ENCODE measurements at regions not wholly inside any gene's neighbourhood (a gene's known extent, or its start where the extent isn't known, plus 50 kb on each side); places are given as distances from the start of the nearest gene placed in this dataset.
"Not testable (repeated sequence)": the region's sequence is repeated elsewhere in the genome, so short reads cannot be mapped to it uniquely, and the experiment has no call there.

- DNase-seq, result no peak
These were observed 320.2 kb upstream of the IL12A start for GRCh38 chr3:159668461-159668860.

DNA sequence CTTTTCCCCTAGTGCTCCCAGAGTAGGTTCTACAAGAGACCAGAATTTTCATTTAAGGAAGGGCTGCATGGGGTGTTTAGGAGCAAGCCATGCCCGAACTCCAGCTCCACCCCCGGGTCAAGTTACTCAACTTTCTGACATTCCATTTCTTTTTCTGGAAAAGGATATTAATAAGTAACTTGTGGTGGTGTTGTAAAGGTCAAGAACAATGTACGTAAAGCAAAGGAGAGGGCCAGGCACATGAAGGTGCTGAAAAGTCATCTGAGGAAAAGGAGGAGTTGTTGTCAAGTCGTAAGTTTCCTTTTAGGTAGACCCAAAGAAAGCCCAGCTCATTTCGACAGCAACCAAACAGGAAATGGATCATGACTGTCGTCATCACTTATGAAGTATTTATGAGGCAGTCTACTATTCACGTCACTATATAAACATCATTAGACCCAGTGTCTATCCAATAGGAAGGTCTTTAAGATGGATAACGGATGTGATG is 319.6 kb upstream of the IL12A start:
- no peak for DNase-seq

DNA sequence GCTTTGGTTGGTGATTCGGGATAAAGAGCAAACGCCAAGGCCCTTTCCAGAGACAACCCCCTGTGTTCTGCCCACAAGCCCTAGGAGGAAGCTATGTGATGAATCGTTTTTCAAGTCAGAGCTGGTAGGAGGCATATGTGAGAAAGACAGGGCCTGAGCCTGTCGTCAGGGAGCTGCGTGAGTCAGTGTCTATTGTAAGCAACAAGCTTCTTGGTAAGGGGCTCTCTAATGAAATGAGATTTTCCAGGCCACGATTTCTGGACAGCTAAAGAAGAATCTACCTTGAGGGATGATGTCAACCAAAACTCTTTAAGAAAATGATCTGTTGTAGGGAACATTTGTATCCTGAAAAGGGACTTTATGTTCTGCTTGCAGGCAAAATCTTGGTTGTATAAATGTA is 318.9 kb upstream of the IL12A start:
- DNase-seq, result no peak

DNA sequence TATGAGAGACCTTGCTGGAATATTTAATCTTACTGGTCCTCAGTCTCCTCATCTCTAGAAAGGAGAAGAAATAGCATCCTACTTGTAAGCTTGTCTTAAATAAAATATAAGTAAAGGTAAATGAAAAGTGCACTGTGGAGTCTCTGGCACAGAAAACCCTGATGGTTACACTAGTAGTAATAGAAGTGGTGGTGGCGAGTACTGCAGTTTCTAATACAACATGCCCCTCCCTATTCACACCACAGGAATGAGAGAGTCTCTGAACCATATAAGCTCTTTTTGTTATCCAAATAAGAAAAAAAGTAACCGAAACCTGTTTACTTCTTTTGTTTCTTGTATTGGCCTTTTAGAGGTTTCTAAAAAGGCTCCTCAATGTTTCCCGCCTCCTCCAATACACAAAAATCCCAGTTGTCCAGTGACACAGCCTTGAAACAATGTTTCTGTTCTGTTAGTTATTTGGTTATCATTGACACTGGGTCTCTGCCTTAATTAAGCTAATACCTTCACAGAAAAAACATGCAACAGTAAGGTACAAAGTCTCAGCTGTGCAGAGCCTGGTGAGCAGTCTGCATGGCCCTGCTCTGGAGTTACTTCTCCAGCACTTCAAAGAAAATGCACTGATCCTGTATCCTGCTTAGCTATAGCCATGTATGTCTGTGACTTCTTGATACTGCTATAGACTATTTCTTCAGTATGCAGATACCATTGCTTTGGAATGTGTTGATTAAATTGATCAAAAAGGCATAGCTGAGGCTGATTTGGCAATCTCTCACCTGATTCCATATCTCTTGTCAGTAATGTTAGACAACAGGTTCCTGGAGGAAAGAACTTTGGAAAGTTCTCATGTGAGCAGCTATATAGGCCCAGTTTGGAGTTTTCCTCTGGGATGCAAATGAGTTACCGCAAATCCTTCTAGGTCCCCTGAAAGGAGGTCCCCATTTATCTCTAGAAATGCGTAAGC is 315.6 kb upstream of the IL12A start:
- DNase-seq, result no peak

DNA sequence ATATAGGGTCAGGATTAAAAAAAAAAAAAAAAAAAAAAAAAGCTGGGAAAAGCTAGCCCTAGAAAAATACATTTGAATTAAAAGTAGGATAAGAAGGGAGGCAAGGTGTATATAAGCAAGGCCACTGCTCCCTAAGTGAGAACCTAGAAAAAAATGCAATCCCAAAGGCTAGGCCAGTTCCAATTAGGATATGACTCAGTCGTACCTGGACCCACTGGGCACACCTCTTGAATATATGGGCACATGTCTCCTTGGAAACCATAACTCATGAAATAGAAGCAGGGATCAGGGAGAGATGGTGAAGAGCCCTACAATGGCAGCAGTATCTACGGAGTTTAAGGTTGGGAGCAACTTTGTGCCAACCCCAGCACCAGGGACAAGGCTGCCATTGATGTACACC is 314.1 kb upstream of the IL12A start:
- no peak for DNase-seq

DNA sequence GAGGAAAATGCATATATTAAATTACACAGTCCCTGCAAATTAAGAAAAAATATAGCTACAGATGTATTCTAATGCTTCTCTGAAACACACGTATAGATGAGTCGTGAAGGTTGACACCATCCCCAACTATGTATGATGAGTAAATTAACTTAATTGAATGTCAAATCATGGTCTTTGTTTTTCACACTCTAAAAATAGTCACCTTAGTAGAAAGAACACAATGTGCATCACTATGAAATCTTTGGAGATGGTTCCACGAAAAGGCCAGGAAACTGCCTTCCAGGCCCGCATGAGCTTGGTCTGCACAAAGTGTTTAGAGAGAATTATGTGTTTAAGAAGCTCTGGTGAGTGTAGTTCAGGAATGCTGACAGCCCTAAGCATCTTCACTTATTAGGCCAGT is 313.4 kb upstream of the IL12A start:
- DNase-seq, result no peak

GRCh38 chr3:159679900-159680299 is 308.7 kb upstream of the IL12A start:
- no peak for DNase-seq

DNA sequence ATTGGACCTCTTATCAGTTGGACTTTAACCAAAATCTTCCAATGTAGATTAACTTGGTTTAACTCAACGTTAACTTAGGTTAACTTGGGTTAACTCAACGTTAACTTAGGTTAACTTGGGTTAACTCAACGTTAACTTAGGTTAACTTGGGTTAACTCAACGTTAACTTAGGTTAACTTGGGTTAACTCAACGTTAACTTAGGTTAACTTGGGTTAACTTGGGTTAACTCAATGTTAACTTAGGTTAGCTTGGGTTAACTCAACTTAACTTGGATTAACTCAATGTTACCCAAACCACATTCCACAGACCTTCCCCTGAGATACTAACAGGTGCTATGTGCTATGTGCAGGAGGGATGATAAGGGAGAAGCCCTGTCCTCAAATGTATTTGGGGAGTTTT is 306.9 kb upstream of the IL12A start:
- not testable (repeated sequence) for DNase-seq

- no peak for DNase-seq
These were observed 302.8 kb upstream of the IL12A start for GRCh38 chr3:159685801-159686200.

- no peak for DNase-seq
These were observed 295.4 kb upstream of the IL12A start for GRCh38 chr3:159693226-159693625.

DNA sequence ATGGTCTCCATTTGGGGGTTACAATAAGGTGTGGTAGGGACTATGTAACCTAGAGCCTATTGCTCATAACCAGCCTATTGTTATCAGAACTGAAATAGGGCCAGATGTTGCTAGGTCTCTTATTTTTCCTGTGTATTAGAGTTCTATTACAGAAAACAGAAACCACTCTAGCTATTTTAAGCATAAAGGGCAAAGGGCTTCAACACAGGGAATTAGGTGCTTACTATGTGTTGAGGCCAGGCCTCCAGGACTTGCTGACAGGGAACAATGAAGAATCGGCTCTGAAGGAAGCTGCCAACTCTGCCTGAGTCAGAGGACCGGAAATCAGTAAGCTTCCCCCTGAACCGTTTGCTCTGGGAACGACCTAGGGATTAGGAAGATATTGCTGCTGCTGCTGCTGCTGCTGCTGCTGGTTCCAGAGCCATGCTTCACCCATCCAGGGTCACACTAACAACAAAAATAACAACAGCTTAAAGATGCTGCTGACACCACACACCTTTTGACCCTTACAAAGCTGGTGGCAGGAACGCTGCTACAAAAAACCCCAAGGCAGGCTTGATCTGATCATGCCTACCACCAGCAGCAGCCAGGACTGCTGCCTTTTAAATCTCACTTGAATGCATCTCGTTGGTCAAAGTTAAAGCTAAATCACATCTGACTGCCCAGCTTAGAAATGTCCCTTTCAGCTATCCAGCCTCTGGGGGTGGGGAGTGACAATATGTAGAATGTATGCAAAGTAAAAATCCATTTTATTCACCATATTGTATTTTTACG is 276.9 kb upstream of the IL12A start:
- DNase-seq, result no peak

- DNase-seq, result no peak
These were observed 267.3 kb upstream of the IL12A start for GRCh38 chr3:159721324-159721723.

- DNase-seq, result no peak
These were observed 265.3 kb upstream of the IL12A start for GRCh38 chr3:159723295-159723694.

- DNase-seq, result no peak
These were observed 264.0 kb upstream of the IL12A start for GRCh38 chr3:159724627-159725026.

- DNase-seq, result no peak
These were observed 262.2 kb upstream of the IL12A start for GRCh38 chr3:159726231-159726964.

GRCh38 chr3:159727506-159727905 is 261.1 kb upstream of the IL12A start:
- no peak for DNase-seq

GRCh38 chr3:159731254-159731653 is 257.4 kb upstream of the IL12A start:
- DNase-seq, result no peak

- DNase-seq, result no peak
These were observed 256.2 kb upstream of the IL12A start for GRCh38 chr3:159732172-159733111.

GRCh38 chr3:159733194-159733860 is 255.3 kb upstream of the IL12A start:
- no peak for DNase-seq

DNA sequence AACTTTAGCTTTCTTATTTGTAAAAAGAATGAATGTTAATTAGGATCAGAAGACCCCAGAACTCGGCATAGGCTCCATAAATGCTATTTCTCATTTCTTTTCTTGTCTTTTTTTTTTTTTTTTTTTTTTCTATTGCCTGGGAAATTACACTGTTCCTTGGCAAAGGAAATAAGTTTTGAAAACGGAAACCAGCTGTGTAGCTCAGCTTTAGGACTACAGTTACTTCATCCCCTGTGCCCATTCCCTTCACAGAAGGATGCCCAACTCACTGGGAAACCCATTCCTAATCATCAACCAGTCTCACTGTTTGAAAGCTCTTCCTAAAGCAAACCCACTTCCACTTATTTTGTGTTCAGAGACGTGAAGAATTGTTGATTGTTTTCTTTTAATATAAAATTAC is 254.0 kb upstream of the IL12A start:
- no peak for DNase-seq

DNA sequence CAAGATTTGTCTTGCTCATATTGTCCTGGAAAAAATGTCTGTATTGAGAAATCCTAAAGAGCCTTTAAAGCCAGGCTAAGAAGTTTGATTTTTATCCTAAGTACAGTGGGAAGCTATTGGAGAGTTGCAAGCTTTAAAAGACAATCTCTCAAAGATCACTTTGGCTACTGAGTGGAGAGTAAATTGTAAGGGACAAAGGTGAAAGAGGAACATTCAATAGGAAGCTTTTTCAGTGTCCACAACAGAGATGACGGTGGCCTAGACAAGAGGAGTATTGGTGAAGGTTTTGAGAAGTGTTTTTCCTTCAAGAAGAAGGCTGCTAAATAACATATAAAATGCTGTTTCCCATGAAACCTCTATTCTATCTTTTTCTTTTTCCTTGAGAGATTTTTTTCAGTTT is 249.5 kb upstream of the IL12A start:
- DNase-seq, result no peak

All from activated CD4-positive, alpha-beta T cell treated with anti-CD3 and anti-CD28 coated beads, Interleukin-2, amount 50 U/mL, for 1 hour (primary cell).